Tibial artery (tissue), 4 donors: ENCODE measurements at regions not wholly inside any gene's neighbourhood (a gene's known extent, or its start where the extent isn't known, plus 50 kb on each side); places are given as distances from the start of the nearest gene placed in this dataset.

Experiments
- DNase-seq, 2 donors: peaks; one replicate each; pipeline ENCODE4 v3.0.0-alpha.2; 2019
- H3K27ac ChIP-seq, 2 donors: fragments of 200-600 bp; sonication (generic) in 1 of 2; 1 replicate in 1 of 2; 2 replicates in 1 of 2; pipeline ENCODE4 v1.5.1; 2018 to 2019; ENCODE audit warnings: mild to moderate bottlenecking in 1 of 2
- H3K27me3 ChIP-seq, 2 donors: fragments of 200-600 bp; sonication (generic) in 1 of 2; one replicate each; pipeline versions ENCODE4 v1.5.1 to v1.6.0; 2016 to 2019
- H3K36me3 ChIP-seq, 3 donors: fragments of 200-600 bp; sonication (generic) in 2 of 3; one replicate each; pipeline ENCODE4 v1.5.1; 2016 to 2019; ENCODE audit warnings: mild to moderate bottlenecking in 2 of 3
- H3K4me1 ChIP-seq, 4 donors: fragments of 200-600 bp; sonication (generic) in 2 of 4; 1 replicate in 3 of 4; 2 replicates in 1 of 4; pipeline ENCODE4 v1.5.1; 2016 to 2019
- H3K4me3 ChIP-seq, 2 donors: fragments of 200-600 bp; sonication (generic) in 1 of 2; 1 replicate in 1 of 2; 2 replicates in 1 of 2; pipeline ENCODE4 v1.5.1; 2018 to 2019; ENCODE audit warnings: mild to moderate bottlenecking in 2 of 2
- H3K9me3 ChIP-seq, 3 donors: fragments of 200-600 bp; sonication (generic) in 1 of 3; one replicate each; pipeline ENCODE4 v1.5.1; 2016 to 2019
- CTCF ChIP-seq, 2 experiments: fragments of 200-600 bp in 1 of 2; fragments of 450-650 bp in 1 of 2; IDR thresholded peaks; one replicate each; pipeline ENCODE4 v1.5.1; 2017 to 2019; ENCODE audit warnings: antibody characterized with exemption in 2 of 2, mild to moderate bottlenecking in 1 of 2, moderate library complexity in 1 of 2
- intact Hi-C: fragments of 100-400 bp; cut with DNase I; formaldehyde crosslinking; loops from one replicate; pipeline ENCODE4 v1.15.0; 2023; ENCODE audit warnings: low total_unique reads

DNA sequence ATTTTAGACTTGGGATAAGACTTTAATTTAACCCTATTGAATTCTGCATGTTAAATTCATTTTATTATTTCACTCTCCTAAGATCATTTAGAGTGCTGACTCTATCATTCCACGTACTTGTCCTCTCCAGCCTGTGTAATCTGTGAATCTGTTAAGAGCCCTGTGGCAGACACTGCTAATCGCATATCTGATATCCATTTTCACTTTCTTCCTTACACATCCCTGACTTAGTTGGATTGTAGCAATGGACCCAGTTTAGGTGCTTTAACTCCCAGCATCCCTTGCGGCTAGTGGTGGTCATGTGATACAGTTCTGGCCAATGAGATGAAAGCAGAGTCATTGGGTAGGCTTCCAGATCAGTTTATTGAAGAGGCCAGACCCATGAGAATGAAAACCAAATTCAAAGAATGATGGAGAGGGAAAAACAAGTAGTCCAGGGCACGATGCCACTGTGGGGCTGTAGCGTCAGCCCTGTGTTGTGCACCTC, 57.2 kb upstream of the SOX4 start:
- H3K27me3 ChIP-seq = no peaks in the 10 kb centered on the region
- intact Hi-C loops = no loop called here
- no peak for TF ChIP-seq CTCF (IDR thresholded peaks at IDR 0.05)
- no peak overlapping the region for H3K27ac ChIP-seq
- no peaks in the 10 kb centered on the region for H3K9me3 ChIP-seq
- no peak overlapping the region for H3K4me3 ChIP-seq
- H3K36me3 ChIP-seq = no peaks in the 10 kb centered on the region
- no peaks in the 10 kb centered on the region for H3K4me1 ChIP-seq
- no peak for DNase-seq

DNA sequence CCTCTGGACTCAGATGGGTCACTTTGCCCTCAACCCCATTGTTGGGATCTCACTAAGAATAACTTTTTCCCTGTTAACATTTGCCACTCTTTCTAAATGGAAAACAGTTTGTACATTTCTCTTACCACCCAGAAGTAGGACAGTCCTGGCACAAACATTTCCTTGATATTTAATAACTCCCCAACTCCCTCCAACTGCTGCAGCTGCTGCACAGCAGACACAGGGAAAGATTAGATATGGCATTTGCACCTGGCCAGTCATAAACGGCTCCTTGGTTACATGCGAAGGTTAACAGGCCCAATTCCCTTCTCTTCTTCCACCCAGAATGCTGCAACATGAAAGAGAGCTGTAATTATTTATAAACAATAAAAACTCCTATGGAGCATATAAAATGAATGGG, 55.9 kb upstream of the SOX4 start:
- no peaks in the 10 kb centered on the region for H3K4me1 ChIP-seq
- no peaks in the 10 kb centered on the region for H3K9me3 ChIP-seq
- H3K27me3 ChIP-seq = no peaks in the 10 kb centered on the region
- TF ChIP-seq CTCF (IDR thresholded peaks at IDR 0.05) = no peak
- H3K27ac ChIP-seq = no peak overlapping the region
- intact Hi-C loops = no loop called here
- no peak overlapping the region for H3K4me3 ChIP-seq
- H3K36me3 ChIP-seq = no peaks in the 10 kb centered on the region
- DNase-seq = no peak

DNA sequence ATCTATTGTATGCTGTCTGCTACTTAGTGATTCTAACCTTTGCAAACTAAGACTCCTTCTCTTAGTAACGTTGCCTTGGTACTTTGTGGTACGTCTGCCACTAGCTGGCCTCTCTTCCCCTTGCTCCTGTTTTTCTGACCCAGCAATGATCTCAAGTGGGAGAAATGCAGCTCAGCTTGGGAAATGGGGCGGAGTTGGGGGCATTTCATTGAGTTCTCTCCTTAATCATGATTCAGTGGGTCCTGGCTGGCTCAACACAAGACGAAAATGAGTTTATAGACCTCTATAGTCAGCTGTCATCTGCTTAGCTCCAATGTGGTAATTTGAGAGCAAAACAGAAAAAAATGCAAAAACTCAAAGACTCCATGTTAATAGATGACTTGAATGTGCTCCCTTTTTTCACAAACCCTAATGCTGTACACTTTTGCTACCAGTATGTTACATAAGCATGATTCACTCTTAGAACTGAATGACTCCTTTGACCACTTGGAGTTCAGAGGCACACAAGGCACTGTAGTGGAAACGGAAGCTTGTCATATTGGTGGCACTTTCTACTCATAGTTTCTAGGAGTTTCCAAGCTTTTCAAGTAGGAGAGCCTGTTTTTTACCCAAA, 55.3 kb upstream of the SOX4 start:
- TF ChIP-seq CTCF (IDR thresholded peaks at IDR 0.05) = no peak
- no peak overlapping the region for H3K27ac ChIP-seq
- H3K4me1 ChIP-seq = no peaks in the 10 kb centered on the region
- no peaks in the 10 kb centered on the region for H3K9me3 ChIP-seq
- no peaks in the 10 kb centered on the region for H3K36me3 ChIP-seq
- no peak for DNase-seq
- H3K4me3 ChIP-seq = no peak overlapping the region
- intact Hi-C loops = no loop called here
- no peaks in the 10 kb centered on the region for H3K27me3 ChIP-seq

DNA sequence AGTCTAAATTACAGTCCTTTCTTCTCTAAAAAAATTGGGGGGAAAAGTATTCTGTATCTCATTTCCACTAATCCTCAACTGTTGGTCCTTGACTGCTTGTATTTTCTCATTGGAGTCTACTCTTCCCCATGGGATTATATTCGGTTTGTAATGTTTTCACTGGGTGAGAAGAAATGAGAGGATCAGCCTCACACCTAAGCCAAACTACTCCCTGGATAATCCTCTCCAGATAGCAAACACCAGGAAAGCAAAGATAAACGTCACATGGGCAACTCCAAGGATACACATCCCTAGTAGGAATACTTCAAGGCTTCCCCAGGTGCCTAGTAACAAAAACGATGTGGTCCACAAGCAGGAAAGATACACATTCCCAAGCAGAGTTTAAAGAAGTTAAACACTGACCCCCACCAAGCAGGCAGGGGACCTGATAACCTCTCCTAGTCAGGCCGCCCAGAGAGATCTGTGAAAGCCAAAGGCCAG, 53.9 kb upstream of the SOX4 start:
- DNase-seq = no peak
- no peaks in the 10 kb centered on the region for H3K27me3 ChIP-seq
- intact Hi-C loops = no loop called here
- H3K27ac ChIP-seq = no peak overlapping the region
- H3K36me3 ChIP-seq = no peaks in the 10 kb centered on the region
- TF ChIP-seq CTCF (IDR thresholded peaks at IDR 0.05) = no peak
- no peaks in the 10 kb centered on the region for H3K4me1 ChIP-seq
- no peaks in the 10 kb centered on the region for H3K9me3 ChIP-seq
- H3K4me3 ChIP-seq = no peak overlapping the region
